ENCODE measurements at regions not wholly inside any gene's neighbourhood (a gene's known extent, or its start where the extent isn't known, plus 50 kb on each side); places are given as distances from the start of the nearest gene placed in this dataset.

- Histone ChIP-seq H3K4me3 (ENCODE audit: low read length) (no peak overlapping the region), H3F3A (ENCODE audit: insufficient read depth, low read length) (no peaks in the 10 kb centered on the region), H2AFZ (ENCODE audit: low read length) (no peak overlapping the region), H3K4me1 (ENCODE audit: low read length) (no peaks in the 10 kb centered on the region), H3K27me3 (replicated peaks; ENCODE audit: insufficient read depth, low read length) (no peaks in the 10 kb centered on the region), H3K79me2 (ENCODE audit: low read length) (no peaks in the 10 kb centered on the region), H3K27ac (ENCODE audit: low read length) (no peak overlapping the region), H3K4me2 (ENCODE audit: low read depth, low read length) (no peak overlapping the region), H4K20me1 (ENCODE audit: insufficient read depth, low read length) (no peaks in the 10 kb centered on the region), H3K9me2 (replicated peaks; ENCODE audit: insufficient read depth, low read length) (no peaks in the 10 kb centered on the region), H3K9me3 (replicated peaks; ENCODE audit: insufficient read depth, low read length) (no peaks in the 10 kb centered on the region), H3K9ac (ENCODE audit: low read length) (no peak overlapping the region), H3K36me3 (replicated peaks; ENCODE audit: insufficient read depth, low read length) (no peaks in the 10 kb centered on the region)
- no peak for TF ChIP-seq EZH2 (optimal IDR thresholded peaks at IDR 0.05; ENCODE audit: low read depth, low read length)
- TF ChIP-seq EZH2phosphoT487 (IDR thresholded peaks at IDR 0.05; ENCODE audit: low read length): no peak
- no peak for TF ChIP-seq CTCF (IDR thresholded peaks at IDR 0.05; ENCODE audit: low read length)
- DNase-seq: no peak
These were observed 173.7 kb downstream of the SOX9 start for GRCh38 chr17:72294487-72294893.

GRCh38 chr17:72295916-72296315 is 175.1 kb downstream of the SOX9 start:
- H3K79me2 ChIP-seq (ENCODE audit: low read length): no peaks in the 10 kb centered on the region
- H3K4me2 ChIP-seq (ENCODE audit: low read depth, low read length): no peak overlapping the region
- no peak overlapping the region for H3K4me3 ChIP-seq (ENCODE audit: low read length)
- DNase-seq: no peak
- no peaks in the 10 kb centered on the region for H3F3A ChIP-seq (ENCODE audit: insufficient read depth, low read length)
- no peaks in the 10 kb centered on the region for H3K9me3 ChIP-seq (replicated peaks; ENCODE audit: insufficient read depth, low read length)
- no peak for TF ChIP-seq CTCF (IDR thresholded peaks at IDR 0.05; ENCODE audit: low read length)
- TF ChIP-seq EZH2 (optimal IDR thresholded peaks at IDR 0.05; ENCODE audit: low read depth, low read length): no peak
- no peak for TF ChIP-seq EZH2phosphoT487 (IDR thresholded peaks at IDR 0.05; ENCODE audit: low read length)
- no peak overlapping the region for H3K9ac ChIP-seq (ENCODE audit: low read length)
- H3K27ac ChIP-seq (ENCODE audit: low read length): no peak overlapping the region
- H3K4me1 ChIP-seq (ENCODE audit: low read length): no peaks in the 10 kb centered on the region
- no peaks in the 10 kb centered on the region for H4K20me1 ChIP-seq (ENCODE audit: insufficient read depth, low read length)
- no peaks in the 10 kb centered on the region for H3K9me2 ChIP-seq (replicated peaks; ENCODE audit: insufficient read depth, low read length)
- H3K36me3 ChIP-seq (replicated peaks; ENCODE audit: insufficient read depth, low read length): no peaks in the 10 kb centered on the region
- H3K27me3 ChIP-seq (replicated peaks; ENCODE audit: insufficient read depth, low read length): no peaks in the 10 kb centered on the region
- no peak overlapping the region for H2AFZ ChIP-seq (ENCODE audit: low read length)

- H4K20me1 ChIP-seq (ENCODE audit: insufficient read depth, low read length): no peaks in the 10 kb centered on the region
- no peaks in the 10 kb centered on the region for H3K9me2 ChIP-seq (replicated peaks; ENCODE audit: insufficient read depth, low read length)
- H3K4me3 ChIP-seq (ENCODE audit: low read length): no peak overlapping the region
- H3K4me2 ChIP-seq (ENCODE audit: low read depth, low read length): no peak overlapping the region
- H3K4me1 ChIP-seq (ENCODE audit: low read length): no peaks in the 10 kb centered on the region
- H3K27me3 ChIP-seq (replicated peaks; ENCODE audit: insufficient read depth, low read length): no peaks in the 10 kb centered on the region
- no peak overlapping the region for H2AFZ ChIP-seq (ENCODE audit: low read length)
- DNase-seq: no peak
- H3F3A ChIP-seq (ENCODE audit: insufficient read depth, low read length): no peaks in the 10 kb centered on the region
- no peak overlapping the region for H3K9ac ChIP-seq (ENCODE audit: low read length)
- TF ChIP-seq EZH2phosphoT487 (IDR thresholded peaks at IDR 0.05; ENCODE audit: low read length) (no peak), CTCF (IDR thresholded peaks at IDR 0.05; ENCODE audit: low read length) (no peak), EZH2 (optimal IDR thresholded peaks at IDR 0.05; ENCODE audit: low read depth, low read length) (no peak)
- H3K9me3 ChIP-seq (replicated peaks; ENCODE audit: insufficient read depth, low read length): no peaks in the 10 kb centered on the region
- H3K27ac ChIP-seq (ENCODE audit: low read length): no peak overlapping the region
- H3K79me2 ChIP-seq (ENCODE audit: low read length): no peaks in the 10 kb centered on the region
- H3K36me3 ChIP-seq (replicated peaks; ENCODE audit: insufficient read depth, low read length): no peaks in the 10 kb centered on the region
These were observed 175.6 kb downstream of the SOX9 start for GRCh38 chr17:72296456-72296855.
